H1 (cell line): ENCODE measurements at regions not wholly inside any gene's neighbourhood (a gene's known extent, or its start where the extent isn't known, plus 50 kb on each side); places are given as distances from the start of the nearest gene placed in this dataset.
A peak's percentile ranks its signal among the peaks of the same experiment; 100 is the strongest.

Experiments
- CTCF ChIA-PET: fragments of 300-600 bp; sonication (Branson Sonifier 250); formaldehyde crosslinking; loops from one replicate; lab custom pipeline; 2021; ENCODE audit not compliant: partially characterized antibody; lab: Charles Lee
- POLR2A ChIA-PET: fragments of 300-600 bp; sonication (Branson Sonifier 250); formaldehyde crosslinking; loops from one replicate; lab custom pipeline; 2021; ENCODE audit warnings: inconsistent platforms; ENCODE audit not compliant: partially characterized antibody; lab: Charles Lee
- DNase-seq, 2 experiments: peaks; one replicate each; pipeline versions ENCODE4 v3.0.0 to v3.0.0-alpha.2; 2010 to 2022; ENCODE audit warnings: low spot score in 2 of 2, low read depth in 1 of 2, mixed read lengths in 1 of 2
- FAIRE-seq: peaks from 2 replicates; lab custom pipeline; 2011; peaks lifted over from hg19 to GRCh38; lab: Jason Lieb, UNC
- H2AFZ ChIP-seq: 2 replicates; pipeline ENCODE4 v1.8.1; 2012; ENCODE audit warnings: low read length, inconsistent platforms
- H2AK5ac ChIP-seq: 2 replicates; pipeline ENCODE4 v1.6.1; 2013; ENCODE audit warnings: low read depth, low read length
- H2BK120ac ChIP-seq: replicated peaks from 2 replicates; pipeline ENCODE3; 2013; ENCODE audit warnings: low read depth, low read length, inconsistent platforms
- H2BK12ac ChIP-seq: 2 replicates; pipeline ENCODE4 v1.6.1; 2013; ENCODE audit warnings: low read depth, low read length
- H2BK15ac ChIP-seq: 2 replicates; pipeline ENCODE4 v1.6.1; 2013; ENCODE audit warnings: low read length
- H2BK20ac ChIP-seq: 2 replicates; pipeline ENCODE4 v1.6.1; 2013; ENCODE audit warnings: low read length
- H2BK5ac ChIP-seq: 2 replicates; pipeline ENCODE4 v1.6.1; 2013; ENCODE audit warnings: low read depth, low read length
- H3K14ac ChIP-seq: 2 replicates; pipeline ENCODE4 v1.6.1; 2013; ENCODE audit warnings: inconsistent platforms; ENCODE audit not compliant: insufficient read length
- H3K18ac ChIP-seq: 2 replicates; pipeline ENCODE4 v1.6.1; 2013; ENCODE audit warnings: low read length; ENCODE audit errors: extremely low read depth
- H3K23ac ChIP-seq: 2 replicates; pipeline ENCODE4 v1.6.1; 2013; ENCODE audit warnings: inconsistent platforms; ENCODE audit not compliant: insufficient read length
- H3K23me2 ChIP-seq: 2 replicates; pipeline ENCODE4 v1.6.1; 2013; ENCODE audit warnings: low read depth, low read length
- H3K27ac ChIP-seq: 2 replicates; pipeline ENCODE4 v1.6.1; 2011; ENCODE audit warnings: low read depth, low read length, inconsistent platforms
- H3K27me3 ChIP-seq, 4 experiments: replicated peaks in 1 of 4; 1 replicate in 1 of 4; 2 replicates in 3 of 4; pipeline versions ENCODE4 v1.6.1 to v1.8.1; 2011 to 2013; ENCODE audit warnings: low read length in 3 of 4, mild to moderate bottlenecking in 3 of 4, inconsistent platforms in 2 of 4, mixed read lengths in 2 of 4, moderate library complexity in 1 of 4; ENCODE audit not compliant: control insufficient read depth in 3 of 4, insufficient read depth in 3 of 4; ENCODE audit errors: extremely low read depth in 1 of 4
- H3K36me3 ChIP-seq, 4 experiments: 2 replicates each; pipeline versions ENCODE4 v1.6.1 to v1.8.1; 2011 to 2013; ENCODE audit warnings: mild to moderate bottlenecking in 4 of 4, low read length in 3 of 4, moderate library complexity in 2 of 4, control low read depth in 1 of 4, inconsistent platforms in 1 of 4; ENCODE audit not compliant: insufficient read depth in 4 of 4, control insufficient read depth in 2 of 4
- H3K4ac ChIP-seq: replicated peaks from 2 replicates; pipeline ENCODE3; 2013; ENCODE audit warnings: low read length, low read depth, mixed read lengths, inconsistent platforms; ENCODE audit not compliant: insufficient read length
- H3K4me1 ChIP-seq, 4 experiments: replicated peaks in 1 of 4; 1 replicate in 1 of 4; 2 replicates in 3 of 4; pipeline versions ENCODE4 v1.6.1 to v1.8.1; 2011 to 2013; ENCODE audit warnings: low read length in 3 of 4, inconsistent platforms in 2 of 4, mixed read lengths in 1 of 4; ENCODE audit not compliant: insufficient read depth in 4 of 4, control insufficient read depth in 3 of 4
- H3K4me2 ChIP-seq, 2 experiments: 2 replicates each; pipeline versions ENCODE4 v1.6.1 to v1.8.1; 2011 to 2013; ENCODE audit warnings: low read depth in 2 of 2, low read length in 2 of 2, control low read depth in 1 of 2, inconsistent platforms in 1 of 2, mild to moderate bottlenecking in 1 of 2; ENCODE audit not compliant: insufficient read depth in 1 of 2
- H3K4me3 ChIP-seq, 4 experiments: fragments of 200-600, 300-600 bp in 1 of 4; sonication (generic), shearing (Covaris generic), sonication (Bioruptor Twin) in 1 of 4; 2 replicates each; pipeline versions ENCODE4 v1.5.1 to v1.8.1; 2011 to 2016; ENCODE audit warnings: low read length in 4 of 4, low read depth in 3 of 4, control low read depth in 2 of 4, inconsistent platforms in 2 of 4, mild to moderate bottlenecking in 2 of 4, mixed read lengths in 1 of 4, moderate library complexity in 1 of 4; ENCODE audit not compliant: insufficient read depth in 2 of 4; ENCODE audit errors: extremely low read depth in 1 of 4
- H3K56ac ChIP-seq: replicated peaks from 2 replicates; pipeline ENCODE3; 2013; ENCODE audit warnings: low read depth, mild to moderate bottlenecking, mixed read lengths, low read length, inconsistent platforms; ENCODE audit not compliant: insufficient read length
- H3K79me1 ChIP-seq: 2 replicates; pipeline ENCODE4 v1.6.1; 2013; ENCODE audit warnings: low read depth, low read length, control low read depth
- H3K79me2 ChIP-seq, 2 experiments: 2 replicates each; pipeline versions ENCODE4 v1.6.1 to v1.8.1; 2012 to 2013; ENCODE audit warnings: low read length in 2 of 2, mild to moderate bottlenecking in 2 of 2, inconsistent platforms in 1 of 2; ENCODE audit not compliant: insufficient read depth in 2 of 2, control insufficient read depth in 1 of 2
- H3K9ac ChIP-seq, 4 experiments: replicated peaks in 1 of 4; 1 replicate in 1 of 4; 2 replicates in 3 of 4; pipeline versions ENCODE4 v1.6.1 to v1.8.1; 2011 to 2013; ENCODE audit warnings: low read depth in 3 of 4, low read length in 3 of 4, control low read depth in 2 of 4, mild to moderate bottlenecking in 2 of 4, moderate library complexity in 2 of 4, inconsistent platforms in 1 of 4; ENCODE audit errors: extremely low read depth in 1 of 4
- H3K9me3 ChIP-seq, 2 experiments: 2 replicates each; pipeline versions ENCODE4 v1.6.1 to v1.8.1; 2012 to 2013; ENCODE audit warnings: mild to moderate bottlenecking in 2 of 2, moderate library complexity in 2 of 2, control low read depth in 1 of 2, inconsistent platforms in 1 of 2, low read depth in 1 of 2, low read length in 1 of 2, mixed read lengths in 1 of 2; ENCODE audit not compliant: insufficient read depth in 2 of 2
- H4K20me1 ChIP-seq, 2 experiments: replicated peaks in 1 of 2; 2 replicates each; pipeline versions ENCODE3 to v1.8.1; 2011 to 2013; ENCODE audit warnings: inconsistent platforms in 2 of 2, low read length in 2 of 2, mild to moderate bottlenecking in 1 of 2; ENCODE audit not compliant: insufficient read depth in 2 of 2, control insufficient read depth in 1 of 2
- H4K5ac ChIP-seq: 2 replicates; pipeline ENCODE4 v1.6.1; 2013; ENCODE audit warnings: low read length, low read depth, mixed read lengths, inconsistent platforms; ENCODE audit not compliant: insufficient read length
- H4K8ac ChIP-seq: 2 replicates; pipeline ENCODE4 v1.8.0; 2013; ENCODE audit warnings: mild to moderate bottlenecking, moderate library complexity, low read length, inconsistent platforms; ENCODE audit not compliant: insufficient read depth; ENCODE audit errors: extremely low read depth
- H4K91ac ChIP-seq: replicated peaks from 2 replicates; pipeline ENCODE3; 2013; ENCODE audit warnings: low read length, mixed read lengths, inconsistent platforms; ENCODE audit not compliant: insufficient read length
- NRF1 ChIP-seq: IDR thresholded peaks from 2 replicates; pipeline ENCODE4 v1.6.1; 2011; ENCODE audit warnings: mild to moderate bottlenecking, low read depth, low read length, improper control_type of control experiment
- WGBS, 2 experiments: shearing (Covaris generic) in 1 of 2; methylation state at CpG; one replicate each; pipeline versions ENCODE4 v1.1.6 to v1.1.7; 2013 to 2015; ENCODE audit warnings: low lambda C conversion rate in 2 of 2, mixed read lengths in 2 of 2, inconsistent platforms in 1 of 2, low coverage in 1 of 2, missing lambda C conversion rate in 1 of 2; ENCODE audit not compliant: insufficient replicate concordance in 2 of 2, insufficient coverage in 1 of 2, insufficient read length in 1 of 2; ENCODE audit errors: extremely low coverage in 1 of 2, missing lambda C conversion rate in 1 of 2; 5-methylcytosine and 5-hydroxymethylcytosine counted together
- TF ChIP-seq, protein P1 (sequence below): IDR thresholded peaks from 2 replicates; pipeline ENCODE4 v1.6.1; 2011; ENCODE audit warnings: low read depth, mild to moderate bottlenecking, low read length; ENCODE audit not compliant: insufficient read depth
- TF ChIP-seq, protein P2 (sequence below): IDR thresholded peaks from 2 replicates; pipeline ENCODE4 v1.6.1; 2011; ENCODE audit warnings: low read length, improper control_type of control experiment

DNA sequence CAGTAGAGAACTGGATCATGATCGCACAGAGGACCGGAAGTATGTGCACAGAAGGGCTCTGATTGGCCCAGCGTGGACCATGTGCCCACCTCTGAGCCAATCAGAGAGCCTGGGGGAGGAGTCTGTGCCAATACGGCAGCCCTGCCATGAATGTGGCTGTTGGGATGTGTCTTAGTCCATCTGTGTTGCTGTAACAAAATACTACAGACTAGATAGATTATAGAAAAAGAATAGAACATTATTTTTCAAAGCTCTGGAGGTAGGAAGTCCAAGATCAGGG is 132.0 kb downstream of the NDUFA10 start:
- no peak overlapping the region for H4K8ac ChIP-seq
- no peak overlapping the region for H3K4ac ChIP-seq
- FAIRE-seq (no peak), DNase-seq (no peak)
- POLR2A ChIA-PET, result no interaction called here
- no peaks in the 10 kb centered on the region for H3K79me1 ChIP-seq
- 64% methylated on average over 4 of the region's 4 CpGs; no CpG with 5 or more reads in 1 of the 2 experiments for WGBS, 2 experiments
- H2BK5ac ChIP-seq, result no peak overlapping the region
- H3K23me2 ChIP-seq, result no peaks in the 10 kb centered on the region; the same call in 1 of the 2 replicates
- no peak overlapping the region for H3K4me2 ChIP-seq
- no peaks in the 10 kb centered on the region for H3K27me3 ChIP-seq
- H3K79me2 ChIP-seq, result no peaks in the 10 kb centered on the region
- no peak overlapping the region for H3K14ac ChIP-seq
- H4K5ac ChIP-seq, result no peak overlapping the region
- no peak overlapping the region for H3K23ac ChIP-seq
- CTCF ChIA-PET, result interaction anchor here (0.6 kb wide), 1 partner anchor 874 kb away, joined by 3 read pairs; no protein-coding TSS in a partner anchor
- no peak overlapping the region for H2BK20ac ChIP-seq
- no peak overlapping the region for H3K9ac ChIP-seq
- no peak overlapping the region for H2AK5ac ChIP-seq
- no peak overlapping the region for H3K27ac ChIP-seq
- no peak overlapping the region for H3K4me3 ChIP-seq
- H3K9me3 ChIP-seq, result no peaks in the 10 kb centered on the region
- H2BK12ac ChIP-seq, result no peak overlapping the region
- H3K4me1 ChIP-seq, result peaks cover 0 to 6% (median 3%) of the 10 kb centered on the region in 4 experiments; a peak in 6 of 7 replicates
- no peak overlapping the region for H2BK15ac ChIP-seq
- no peak overlapping the region for H3K56ac ChIP-seq
- no peaks in the 10 kb centered on the region for H4K20me1 ChIP-seq
- no peak overlapping the region for H2AFZ ChIP-seq
- H3K18ac ChIP-seq, result no peak overlapping the region
- TF ChIP-seq NRF1, result no peak
- TF ChIP-seq, protein P1, sequence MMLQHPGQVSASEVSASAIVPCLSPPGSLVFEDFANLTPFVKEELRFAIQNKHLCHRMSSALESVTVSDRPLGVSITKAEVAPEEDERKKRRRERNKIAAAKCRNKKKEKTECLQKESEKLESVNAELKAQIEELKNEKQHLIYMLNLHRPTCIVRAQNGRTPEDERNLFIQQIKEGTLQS, result peak; percentile 38; the same call in 1 of the 2 replicates
- TF ChIP-seq, protein P2, sequence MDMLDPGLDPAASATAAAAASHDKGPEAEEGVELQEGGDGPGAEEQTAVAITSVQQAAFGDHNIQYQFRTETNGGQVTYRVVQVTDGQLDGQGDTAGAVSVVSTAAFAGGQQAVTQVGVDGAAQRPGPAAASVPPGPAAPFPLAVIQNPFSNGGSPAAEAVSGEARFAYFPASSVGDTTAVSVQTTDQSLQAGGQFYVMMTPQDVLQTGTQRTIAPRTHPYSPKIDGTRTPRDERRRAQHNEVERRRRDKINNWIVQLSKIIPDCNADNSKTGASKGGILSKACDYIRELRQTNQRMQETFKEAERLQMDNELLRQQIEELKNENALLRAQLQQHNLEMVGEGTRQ, result 0 out of 2 replicates have a peak, but pooled peaks have one; percentile 39
- no peak overlapping the region for H2BK120ac ChIP-seq
- no peaks in the 10 kb centered on the region for H3K36me3 ChIP-seq
- no peak overlapping the region for H4K91ac ChIP-seq
